Prostate gland (tissue), 2 donors: ENCODE measurements at regions not wholly inside any gene's neighbourhood (a gene's known extent, or its start where the extent isn't known, plus 50 kb on each side); places are given as distances from the start of the nearest gene placed in this dataset.

Source experiments
- POLR2A ChIP-seq: fragments of 450-650 bp; IDR thresholded peaks from one replicate; pipeline ENCODE4 v1.6.1; 2016; ENCODE audit warnings: antibody characterized with exemption, mild to moderate bottlenecking
- TF ChIP-seq, protein P1 (sequence below), 4 experiments: fragments of 200-600 bp in 2 of 4; fragments of 450-650 bp in 2 of 4; sonication (generic) in 2 of 4; IDR thresholded peaks; 1 replicate in 3 of 4; 2 replicates in 1 of 4; pipeline ENCODE4 v1.5.1; 2016 to 2019; ENCODE audit warnings: antibody characterized with exemption in 4 of 4, mild to moderate bottlenecking in 2 of 4, moderate library complexity in 2 of 4

DNA sequence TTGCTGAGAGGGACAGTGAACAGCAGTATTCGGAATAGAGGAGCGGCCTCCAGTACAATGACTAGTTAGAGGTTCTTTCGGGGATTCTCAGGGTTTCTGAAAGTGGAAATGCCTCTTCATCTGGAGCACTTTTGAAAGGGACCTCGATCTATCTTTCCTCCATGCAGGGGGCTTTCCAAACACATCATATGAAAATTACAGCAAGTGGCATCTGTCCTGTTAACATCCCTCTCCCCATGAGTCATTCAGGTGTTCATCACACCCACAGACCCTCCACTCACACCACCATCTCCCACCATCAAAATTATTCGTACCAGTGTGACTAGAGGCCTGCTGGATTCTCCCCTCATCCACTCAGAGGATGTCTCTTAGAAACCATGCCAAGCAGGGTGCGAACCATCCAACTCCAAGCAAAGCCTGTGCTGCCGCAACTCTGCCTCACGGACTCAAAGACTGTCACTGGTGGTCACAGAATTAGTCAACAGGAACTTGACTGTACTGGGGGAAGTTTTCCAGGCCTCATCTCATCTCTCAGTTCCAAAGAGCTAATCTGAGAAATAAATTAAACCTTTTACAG is 211.1 kb downstream of the MRPL39 start:
- no peak for TF ChIP-seq POLR2A
- TF ChIP-seq, protein P1, sequence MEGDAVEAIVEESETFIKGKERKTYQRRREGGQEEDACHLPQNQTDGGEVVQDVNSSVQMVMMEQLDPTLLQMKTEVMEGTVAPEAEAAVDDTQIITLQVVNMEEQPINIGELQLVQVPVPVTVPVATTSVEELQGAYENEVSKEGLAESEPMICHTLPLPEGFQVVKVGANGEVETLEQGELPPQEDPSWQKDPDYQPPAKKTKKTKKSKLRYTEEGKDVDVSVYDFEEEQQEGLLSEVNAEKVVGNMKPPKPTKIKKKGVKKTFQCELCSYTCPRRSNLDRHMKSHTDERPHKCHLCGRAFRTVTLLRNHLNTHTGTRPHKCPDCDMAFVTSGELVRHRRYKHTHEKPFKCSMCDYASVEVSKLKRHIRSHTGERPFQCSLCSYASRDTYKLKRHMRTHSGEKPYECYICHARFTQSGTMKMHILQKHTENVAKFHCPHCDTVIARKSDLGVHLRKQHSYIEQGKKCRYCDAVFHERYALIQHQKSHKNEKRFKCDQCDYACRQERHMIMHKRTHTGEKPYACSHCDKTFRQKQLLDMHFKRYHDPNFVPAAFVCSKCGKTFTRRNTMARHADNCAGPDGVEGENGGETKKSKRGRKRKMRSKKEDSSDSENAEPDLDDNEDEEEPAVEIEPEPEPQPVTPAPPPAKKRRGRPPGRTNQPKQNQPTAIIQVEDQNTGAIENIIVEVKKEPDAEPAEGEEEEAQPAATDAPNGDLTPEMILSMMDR (IDR thresholded peaks at IDR 0.05): no peak
